GM23248 (cell line): ENCODE measurements at regions not wholly inside any gene's neighbourhood (a gene's known extent, or its start where the extent isn't known, plus 50 kb on each side); places are given as distances from the start of the nearest gene placed in this dataset.

Experiments
- DNase-seq: peaks from one replicate; pipeline ENCODE4 v3.0.0-alpha.2; 2015
- H2AFZ ChIP-seq: fragments of 200-600 bp; sonication (generic); 2 replicates; pipeline ENCODE4 v1.6.1; 2016; ENCODE audit warnings: antibody characterized with exemption
- H3F3A ChIP-seq: fragments of 200-600 bp; sonication (generic); 2 replicates; pipeline ENCODE4 v1.6.1; 2016; ENCODE audit warnings: mild to moderate bottlenecking, antibody characterized with exemption, mixed run types; ENCODE audit not compliant: insufficient read depth
- H3K27ac ChIP-seq: fragments of 200-600 bp; sonication (generic); 2 replicates; pipeline ENCODE4 v1.5.1; 2016; ENCODE audit warnings: mild to moderate bottlenecking
- H3K27me3 ChIP-seq: fragments of 200-600 bp; sonication (generic); replicated peaks from 2 replicates; pipeline ENCODE4 v1.6.1; 2016; ENCODE audit warnings: mild to moderate bottlenecking; ENCODE audit not compliant: insufficient read depth
- H3K36me3 ChIP-seq: fragments of 200-600 bp; sonication (generic); 2 replicates; pipeline ENCODE4 v1.6.1; 2016; ENCODE audit warnings: low read depth, mild to moderate bottlenecking
- H3K4me1 ChIP-seq: fragments of 200-600 bp; sonication (generic); 2 replicates; pipeline ENCODE4 v1.6.1; 2016; ENCODE audit warnings: mild to moderate bottlenecking; ENCODE audit not compliant: insufficient read depth
- H3K4me2 ChIP-seq: fragments of 200-600 bp; sonication (generic); one replicate; pipeline ENCODE4 v1.6.1; 2016; ENCODE audit warnings: mild to moderate bottlenecking; ENCODE audit not compliant: unreplicated experiment
- H3K4me3 ChIP-seq: fragments of 200-600 bp; sonication (generic); 2 replicates; pipeline ENCODE4 v1.5.1; 2016; ENCODE audit warnings: mild to moderate bottlenecking
- H3K79me2 ChIP-seq: fragments of 200-600 bp; sonication (generic); 2 replicates; pipeline ENCODE4 v1.6.1; 2016; ENCODE audit warnings: mild to moderate bottlenecking; ENCODE audit not compliant: insufficient read depth
- H3K9ac ChIP-seq: fragments of 200-600 bp; sonication (generic); 2 replicates; pipeline ENCODE4 v1.6.1; 2016; ENCODE audit warnings: mild to moderate bottlenecking
- H3K9me2 ChIP-seq: fragments of 200-600 bp; sonication (generic); 2 replicates; pipeline ENCODE4 v1.6.1; 2016; ENCODE audit warnings: mixed run types, mild to moderate bottlenecking, moderate library complexity; ENCODE audit not compliant: insufficient read depth
- H3K9me3 ChIP-seq: fragments of 200-600 bp; sonication (generic); one replicate; pipeline ENCODE4 v1.6.1; 2017; ENCODE audit warnings: low read depth
- H4K20me1 ChIP-seq: fragments of 200-600 bp; sonication (generic); 2 replicates; pipeline ENCODE4 v1.6.0; 2016; ENCODE audit not compliant: insufficient read depth
- EZH2 ChIP-seq: fragments of 200-600 bp; sonication (generic); IDR thresholded peaks from 2 replicates; pipeline ENCODE4 v1.6.1; 2018; ENCODE audit warnings: antibody characterized with exemption, mild to moderate bottlenecking; ENCODE audit not compliant: insufficient read depth, poor library complexity, severe bottlenecking
- EZH2phosphoT487 ChIP-seq: fragments of 200-600 bp; sonication (generic); IDR thresholded peaks from 2 replicates; pipeline ENCODE4 v1.6.1; 2018; ENCODE audit warnings: antibody characterized with exemption, moderate library complexity, mild to moderate bottlenecking, low read depth; ENCODE audit not compliant: insufficient read depth
- WGBS, 2 experiments: methylation state at CpG; one replicate each; pipeline ENCODE4 v1.1.6; 2015 to 2017; ENCODE audit warnings: low lambda C conversion rate in 2 of 2, low coverage in 1 of 2; ENCODE audit errors: missing lambda C conversion rate in 2 of 2; 5-methylcytosine and 5-hydroxymethylcytosine counted together
- in situ Hi-C: fragments of 300-500 bp; cut with MboI; formaldehyde crosslinking; loops from 2 replicates; pipeline ENCODE4 v1.15.0; 2020

GRCh38 chr4:53713767-53714166 lies 122.5 kb upstream of the LNX1 start:
- Histone ChIP-seq H3K9me2 (no peaks in the 10 kb centered on the region), H3K4me1 (peaks cover 43% of the 10 kb centered on the region), H3K79me2 (no peaks in the 10 kb centered on the region), H3K36me3 (no peaks in the 10 kb centered on the region), H3K9ac (no peak overlapping the region), H3K9me3 (no peaks in the 10 kb centered on the region), H3K4me2 (peak overlapping the region; percentile 72), H3F3A (peaks cover 37% of the 10 kb centered on the region), H3K27ac (no peak overlapping the region), H2AFZ (no peak overlapping the region), H3K4me3 (no peak overlapping the region), H4K20me1 (no peaks in the 10 kb centered on the region), H3K27me3 (no peaks in the 10 kb centered on the region)
- in situ Hi-C loops, result loop anchor here (25.0 kb wide), 3 partner anchors 101 to 701 kb away; no protein-coding TSS in a partner anchor
- no peak for DNase-seq
- no peak for TF ChIP-seq EZH2phosphoT487
- TF ChIP-seq EZH2, result no peak

- TF ChIP-seq EZH2phosphoT487 (no peak), EZH2 (no peak)
- Histone ChIP-seq H3K4me3 (no peak overlapping the region), H3K9me3 (no peaks in the 10 kb centered on the region), H3K4me1 (peaks cover 43% of the 10 kb centered on the region), H4K20me1 (no peaks in the 10 kb centered on the region), H2AFZ (no peak overlapping the region), H3K36me3 (no peaks in the 10 kb centered on the region), H3K27ac (no peak overlapping the region), H3F3A (peaks cover 37% of the 10 kb centered on the region), H3K27me3 (no peaks in the 10 kb centered on the region), H3K9me2 (no peaks in the 10 kb centered on the region), H3K4me2 (no peak overlapping the region), H3K79me2 (no peaks in the 10 kb centered on the region), H3K9ac (no peak overlapping the region)
- 80 to 86% methylated on average over 3 of the region's 3 CpGs for WGBS, 2 experiments
- no peak for DNase-seq
- in situ Hi-C loops, result loop anchor here (25.0 kb wide), 3 partner anchors 101 to 701 kb away; no protein-coding TSS in a partner anchor
These were observed 122.0 kb upstream of the LNX1 start for GRCh38 chr4:53713296-53713695.

GRCh38 chr4:53712408-53713020 lies 121.2 kb upstream of the LNX1 start:
- TF ChIP-seq EZH2 (no peak), EZH2phosphoT487 (no peak)
- no peak overlapping the region for H3K9ac ChIP-seq
- H3K27ac ChIP-seq, result no peak overlapping the region
- no peak overlapping the region for H3K4me2 ChIP-seq
- H3K9me2 ChIP-seq, result no peaks in the 10 kb centered on the region
- WGBS, 2 experiments, result 96 to 97% methylated on average over 8 of the region's 8 CpGs
- no peaks in the 10 kb centered on the region for H3K9me3 ChIP-seq
- H3F3A ChIP-seq, result peaks cover 32% of the 10 kb centered on the region
- H3K36me3 ChIP-seq, result no peaks in the 10 kb centered on the region
- no peaks in the 10 kb centered on the region for H3K27me3 ChIP-seq
- H4K20me1 ChIP-seq, result no peaks in the 10 kb centered on the region
- H3K79me2 ChIP-seq, result no peaks in the 10 kb centered on the region
- in situ Hi-C loops, result loop anchor here (25.0 kb wide), 3 partner anchors 100 to 700 kb away; no protein-coding TSS in a partner anchor
- H3K4me3 ChIP-seq, result no peak overlapping the region
- H2AFZ ChIP-seq, result no peak overlapping the region
- DNase-seq, result no peak
- peaks cover 41% of the 10 kb centered on the region for H3K4me1 ChIP-seq

- in situ Hi-C loops, result loop anchor here (25.0 kb wide), 3 partner anchors 100 to 700 kb away; no protein-coding TSS in a partner anchor
- Histone ChIP-seq H2AFZ (no peak overlapping the region), H3K9ac (no peak overlapping the region), H3K36me3 (no peaks in the 10 kb centered on the region), H3F3A (peaks cover 26% of the 10 kb centered on the region), H4K20me1 (no peaks in the 10 kb centered on the region), H3K27ac (no peak overlapping the region), H3K4me2 (no peak overlapping the region), H3K4me3 (no peak overlapping the region), H3K27me3 (no peaks in the 10 kb centered on the region), H3K4me1 (peaks cover 35% of the 10 kb centered on the region), H3K9me2 (no peaks in the 10 kb centered on the region), H3K79me2 (no peaks in the 10 kb centered on the region), H3K9me3 (no peaks in the 10 kb centered on the region)
- TF ChIP-seq EZH2phosphoT487 (no peak), EZH2 (no peak)
- no peak for DNase-seq
- WGBS, 2 experiments, result 86 to 91% methylated on average over 2 of the region's 2 CpGs
These were observed 120.6 kb upstream of the LNX1 start for GRCh38 chr4:53711926-53712325.

- H3K27ac ChIP-seq, result no peak overlapping the region
- no peak for TF ChIP-seq EZH2phosphoT487
- no peak for TF ChIP-seq EZH2
- peaks cover 21% of the 10 kb centered on the region for H3K4me1 ChIP-seq
- peaks cover 18% of the 10 kb centered on the region for H3F3A ChIP-seq
- H3K79me2 ChIP-seq, result no peaks in the 10 kb centered on the region
- in situ Hi-C loops, result loop anchor here (5.0 to 25.0 kb wide), 5 partner anchors 97 to 697 kb away; partner anchors contain the start of gene PDGFRA
- no peaks in the 10 kb centered on the region for H3K36me3 ChIP-seq
- H3K9ac ChIP-seq, result no peak overlapping the region
- H3K4me2 ChIP-seq, result no peak overlapping the region
- H3K9me3 ChIP-seq, result no peaks in the 10 kb centered on the region
- H3K27me3 ChIP-seq, result no peaks in the 10 kb centered on the region
- peak; percentile 25 for DNase-seq
- H3K9me2 ChIP-seq, result no peaks in the 10 kb centered on the region
- no peak overlapping the region for H2AFZ ChIP-seq
- no peaks in the 10 kb centered on the region for H4K20me1 ChIP-seq
- no peak overlapping the region for H3K4me3 ChIP-seq
- WGBS, 2 experiments, result 96 to 100% methylated on average over 1 of the region's 1 CpG
These were observed 118.4 kb upstream of the LNX1 start for GRCh38 chr4:53709693-53710092.
